PC-9 (cell line): ENCODE measurements at regions not wholly inside any gene's neighbourhood (a gene's known extent, or its start where the extent isn't known, plus 50 kb on each side); places are given as distances from the start of the nearest gene placed in this dataset.

Source experiments
- BruUV-seq: library from RNA; stranded (reverse); fragments of 400-500 nt; replicated peaks from 2 replicates; lab custom pipeline; 2021; lab: Mats Ljungman, UMichigan
- CTCF ChIA-PET: fragments of 300-600 bp; sonication (Branson Sonifier 250); formaldehyde crosslinking; loops from one replicate; lab custom pipeline; 2022; ENCODE audit warnings: antibody characterized with exemption; lab: Charles Lee
- POLR2A ChIA-PET: fragments of 300-600 bp; sonication (Branson Sonifier 250); formaldehyde crosslinking; loops from one replicate; lab custom pipeline; 2022; ENCODE audit warnings: antibody characterized with exemption; ENCODE audit not compliant: unreplicated experiment; lab: Charles Lee
- DNase-seq, 2 experiments: peaks; one replicate each; pipeline versions ENCODE4 v3.0.0 to v3.0.0-alpha.2; 2015 to 2022; ENCODE audit warnings: mixed read lengths in 1 of 2
- H2AFZ ChIP-seq: fragments of 200-600 bp; sonication (generic); 2 replicates; pipeline ENCODE4 v1.8.1; 2017; ENCODE audit warnings: antibody characterized with exemption
- H3F3A ChIP-seq: fragments of 200-600 bp; sonication (generic); 2 replicates; pipeline ENCODE4 v1.8.1; 2017; ENCODE audit warnings: antibody characterized with exemption, mild to moderate bottlenecking, low read depth; ENCODE audit not compliant: insufficient read depth
- H3K27ac ChIP-seq: fragments of 200-600 bp; sonication (generic); 2 replicates; pipeline ENCODE4 v1.6.1; 2016; ENCODE audit warnings: mixed run types
- H3K27me3 ChIP-seq: fragments of 200-600 bp; sonication (generic); 2 replicates; pipeline ENCODE4 v1.6.1; 2016; ENCODE audit warnings: low read depth, mixed run types; ENCODE audit not compliant: insufficient read depth
- H3K36me3 ChIP-seq: fragments of 200-600 bp; sonication (generic); 2 replicates; pipeline ENCODE4 v1.6.1; 2016; ENCODE audit warnings: low read depth, mixed run types
- H3K4me1 ChIP-seq: fragments of 200-600 bp; sonication (generic); replicated peaks from 2 replicates; pipeline ENCODE4 v1.6.1; 2016; ENCODE audit warnings: mixed run types; ENCODE audit not compliant: insufficient read depth
- H3K4me2 ChIP-seq: fragments of 200-600 bp; sonication (generic); 2 replicates; pipeline ENCODE4 v1.6.1; 2017; ENCODE audit warnings: mixed run types
- H3K4me3 ChIP-seq: fragments of 200-600 bp; sonication (generic); 2 replicates; pipeline ENCODE4 v1.6.1; 2016; ENCODE audit warnings: mixed run types
- H3K79me2 ChIP-seq: fragments of 200-600 bp; sonication (generic); 2 replicates; pipeline ENCODE4 v1.6.1; 2017; ENCODE audit warnings: low read depth, mixed run types
- H3K9me2 ChIP-seq: fragments of 200-600 bp; sonication (generic); 2 replicates; pipeline ENCODE4 v1.8.1; 2017; ENCODE audit warnings: mild to moderate bottlenecking; ENCODE audit not compliant: insufficient read depth
- H3K9me3 ChIP-seq: fragments of 200-600 bp; sonication (generic); 2 replicates; pipeline ENCODE4 v1.8.1; 2016; ENCODE audit warnings: low read depth; ENCODE audit not compliant: insufficient read depth
- H4K20me1 ChIP-seq: fragments of 200-600 bp; sonication (generic); 2 replicates; pipeline ENCODE4 v1.8.1; 2017; ENCODE audit not compliant: insufficient read depth
- EZH2 ChIP-seq: fragments of 200-600 bp; sonication (generic); IDR thresholded peaks from 2 replicates; pipeline ENCODE4 v1.8.0; 2017; ENCODE audit warnings: antibody characterized with exemption, low read depth
- intact Hi-C: fragments of 100-400 bp; cut with micrococcal nuclease; formaldehyde crosslinking; loops from one replicate; pipeline ENCODE4 v1.10.0; 2022; ENCODE audit not compliant: unreplicated experiment
- TF ChIP-seq, protein P1 (sequence below): fragments of 200-600 bp; sonication (generic); conservative IDR thresholded peaks from 2 replicates; pipeline ENCODE4 v1.6.1; 2017; ENCODE audit warnings: mixed run types, antibody characterized with exemption, mild to moderate bottlenecking, moderate library complexity

GRCh38 chr10:63865210-63865609 is 344.0 kb downstream of the REEP3 start:
- H3K4me2 ChIP-seq, result no peak overlapping the region
- no peaks in the 10 kb centered on the region for H3K9me2 ChIP-seq
- ChIA-PET POLR2A (no interaction called here), CTCF (no interaction called here)
- intact Hi-C loops, result no loop called here
- no peak for TF ChIP-seq EZH2
- TF ChIP-seq, protein P1, sequence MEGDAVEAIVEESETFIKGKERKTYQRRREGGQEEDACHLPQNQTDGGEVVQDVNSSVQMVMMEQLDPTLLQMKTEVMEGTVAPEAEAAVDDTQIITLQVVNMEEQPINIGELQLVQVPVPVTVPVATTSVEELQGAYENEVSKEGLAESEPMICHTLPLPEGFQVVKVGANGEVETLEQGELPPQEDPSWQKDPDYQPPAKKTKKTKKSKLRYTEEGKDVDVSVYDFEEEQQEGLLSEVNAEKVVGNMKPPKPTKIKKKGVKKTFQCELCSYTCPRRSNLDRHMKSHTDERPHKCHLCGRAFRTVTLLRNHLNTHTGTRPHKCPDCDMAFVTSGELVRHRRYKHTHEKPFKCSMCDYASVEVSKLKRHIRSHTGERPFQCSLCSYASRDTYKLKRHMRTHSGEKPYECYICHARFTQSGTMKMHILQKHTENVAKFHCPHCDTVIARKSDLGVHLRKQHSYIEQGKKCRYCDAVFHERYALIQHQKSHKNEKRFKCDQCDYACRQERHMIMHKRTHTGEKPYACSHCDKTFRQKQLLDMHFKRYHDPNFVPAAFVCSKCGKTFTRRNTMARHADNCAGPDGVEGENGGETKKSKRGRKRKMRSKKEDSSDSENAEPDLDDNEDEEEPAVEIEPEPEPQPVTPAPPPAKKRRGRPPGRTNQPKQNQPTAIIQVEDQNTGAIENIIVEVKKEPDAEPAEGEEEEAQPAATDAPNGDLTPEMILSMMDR, result no peak
- H4K20me1 ChIP-seq, result no peaks in the 10 kb centered on the region; the same call in 1 of the 2 replicates
- H3K27ac ChIP-seq, result no peak overlapping the region
- H2AFZ ChIP-seq, result no peak overlapping the region
- H3K79me2 ChIP-seq, result no peaks in the 10 kb centered on the region
- DNase-seq, result no peak
- no peaks in the 10 kb centered on the region for H3K9me3 ChIP-seq
- no TSS peak for BruUV-seq
- H3K4me3 ChIP-seq, result no peak overlapping the region
- H3K27me3 ChIP-seq, result peaks cover 4% of the 10 kb centered on the region; the same call in 1 of the 2 replicates
- no peaks in the 10 kb centered on the region for H3K4me1 ChIP-seq
- no peaks in the 10 kb centered on the region for H3F3A ChIP-seq
- no peaks in the 10 kb centered on the region for H3K36me3 ChIP-seq

DNA sequence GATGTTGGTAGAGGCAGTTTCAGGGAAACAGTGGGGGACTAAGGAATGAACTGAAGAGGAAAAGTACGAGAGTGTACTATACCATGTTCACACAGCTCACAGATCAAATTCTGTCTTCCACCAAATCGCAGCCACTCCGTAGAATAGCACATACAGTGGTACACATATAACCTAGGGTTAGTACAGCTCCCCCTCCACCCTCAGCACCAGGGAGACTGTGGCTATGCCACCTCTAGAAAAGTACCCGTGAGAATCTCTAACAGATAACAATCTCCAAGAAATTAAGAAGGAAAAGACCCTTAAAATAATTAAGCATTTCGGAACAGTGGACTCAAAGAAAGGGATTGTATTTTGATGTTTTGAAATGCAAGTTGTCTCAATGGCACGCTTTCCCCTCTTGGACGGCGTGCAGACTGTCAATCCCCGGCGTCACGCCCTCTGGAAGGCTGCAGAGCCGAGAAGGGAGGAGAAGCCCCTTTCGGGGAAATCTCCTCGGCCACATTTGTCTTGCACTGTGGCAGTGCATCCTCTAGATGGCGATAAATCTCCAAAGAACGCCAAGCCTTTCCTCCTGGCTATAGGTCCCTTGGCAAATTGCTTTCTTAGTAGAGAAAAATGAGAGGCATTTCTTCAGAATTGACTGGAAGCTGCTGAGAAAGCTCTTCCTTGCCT is 345.0 kb downstream of the REEP3 start:
- Histone ChIP-seq H2AFZ (no peak overlapping the region), H3K36me3 (no peaks in the 10 kb centered on the region), H3K9me3 (no peaks in the 10 kb centered on the region), H3K79me2 (no peaks in the 10 kb centered on the region), H3K9me2 (no peaks in the 10 kb centered on the region), H3K27me3 (peaks cover 4% of the 10 kb centered on the region; the same call in 1 of the 2 replicates), H3K4me2 (peak overlapping the region; percentile 42), H3F3A (no peaks in the 10 kb centered on the region), H3K4me3 (no peak overlapping the region), H3K27ac (no peak overlapping the region), H4K20me1 (no peaks in the 10 kb centered on the region; the same call in 1 of the 2 replicates), H3K4me1 (no peaks in the 10 kb centered on the region)
- TF ChIP-seq EZH2, result no peak
- TF ChIP-seq, protein P1, result peak; percentile 91
- no TSS peak for BruUV-seq
- ChIA-PET CTCF (interaction anchor here (0.8 to 1.0 kb wide), 2 partner anchors 75 to 111 kb away, joined by 3 to 4 read pairs; no protein-coding TSS in a partner anchor), POLR2A (no interaction called here)
- DNase-seq, result peak in 1 of 2 experiments; percentile 47
- intact Hi-C loops, result loop anchor here (2.0 kb wide), 1 partner anchor 111 kb away; no protein-coding TSS in a partner anchor

GRCh38 chr10:63866747-63867140 is 345.5 kb downstream of the REEP3 start:
- Histone ChIP-seq H3K27ac (no peak overlapping the region), H3K79me2 (no peaks in the 10 kb centered on the region), H3K4me2 (peak overlapping the region; percentile 42), H3K9me3 (no peaks in the 10 kb centered on the region), H3K9me2 (no peaks in the 10 kb centered on the region), H3K4me3 (no peak overlapping the region), H2AFZ (no peak overlapping the region), H3K4me1 (no peaks in the 10 kb centered on the region), H3K36me3 (no peaks in the 10 kb centered on the region), H3F3A (no peaks in the 10 kb centered on the region), H4K20me1 (no peaks in the 10 kb centered on the region; the same call in 1 of the 2 replicates), H3K27me3 (peaks cover 4% of the 10 kb centered on the region; the same call in 1 of the 2 replicates)
- BruUV-seq, result no TSS peak
- no peak for DNase-seq
- POLR2A ChIA-PET, result no interaction called here
- CTCF ChIA-PET, result interaction anchor here (0.8 to 1.0 kb wide), 2 partner anchors 74 to 110 kb away, joined by 3 to 4 read pairs; no protein-coding TSS in a partner anchor
- intact Hi-C loops, result loop anchor here (2.0 kb wide), 1 partner anchor 110 kb away; no protein-coding TSS in a partner anchor
- TF ChIP-seq, protein P1, result peak; percentile 70
- no peak for TF ChIP-seq EZH2
